Progenitor cell of endocrine pancreas (in vitro differentiated cells): ENCODE measurements at regions not wholly inside any gene's neighbourhood (a gene's known extent, or its start where the extent isn't known, plus 50 kb on each side); places are given as distances from the start of the nearest gene placed in this dataset.

ENCODE experiments used
- DNase-seq: peaks from one replicate; pipeline ENCODE4 v3.0.0; 2021; ENCODE audit warnings: low spot score; ENCODE audit not compliant: unreplicated experiment
- H3K27ac Mint-ChIP-seq: 2 replicates; pipeline ENCODE4 v1.8.0; 2021; ENCODE audit warnings: mild to moderate bottlenecking, moderate library complexity, mixed read lengths
- H3K27me3 Mint-ChIP-seq: 2 replicates; pipeline ENCODE4 v1.8.0; 2021; ENCODE audit warnings: mixed read lengths
- H3K36me3 Mint-ChIP-seq: 2 replicates; pipeline ENCODE4 v1.8.0; 2022; ENCODE audit warnings: mixed read lengths; ENCODE audit not compliant: insufficient read depth
- H3K4me1 Mint-ChIP-seq: 2 replicates; pipeline ENCODE4 v1.8.0; 2021; ENCODE audit warnings: low read depth, mixed read lengths
- H3K4me3 Mint-ChIP-seq: 2 replicates; pipeline ENCODE4 v1.8.0; 2021; ENCODE audit warnings: low read depth, mild to moderate bottlenecking, moderate library complexity, mixed read lengths
- H3K9me3 Mint-ChIP-seq: 2 replicates; pipeline ENCODE4 v1.8.0; 2021; ENCODE audit warnings: low read depth, mixed read lengths
- TF ChIP-seq, protein P1 (sequence below): fragments of 200-600 bp; sonication (generic); IDR thresholded peaks from one replicate; pipeline ENCODE4 v1.5.0; 2021; ENCODE audit warnings: antibody characterized with exemption, mild to moderate bottlenecking; ENCODE audit not compliant: unreplicated experiment

GRCh38 chrX:10926404-10926803, 184.7 kb upstream of the HCCS start:
- peaks cover 1% of the 10 kb centered on the region for H3K36me3 Mint-ChIP-seq
- H3K4me1 Mint-ChIP-seq = no peaks in the 10 kb centered on the region
- H3K27ac Mint-ChIP-seq = no peak overlapping the region
- TF ChIP-seq, protein P1, sequence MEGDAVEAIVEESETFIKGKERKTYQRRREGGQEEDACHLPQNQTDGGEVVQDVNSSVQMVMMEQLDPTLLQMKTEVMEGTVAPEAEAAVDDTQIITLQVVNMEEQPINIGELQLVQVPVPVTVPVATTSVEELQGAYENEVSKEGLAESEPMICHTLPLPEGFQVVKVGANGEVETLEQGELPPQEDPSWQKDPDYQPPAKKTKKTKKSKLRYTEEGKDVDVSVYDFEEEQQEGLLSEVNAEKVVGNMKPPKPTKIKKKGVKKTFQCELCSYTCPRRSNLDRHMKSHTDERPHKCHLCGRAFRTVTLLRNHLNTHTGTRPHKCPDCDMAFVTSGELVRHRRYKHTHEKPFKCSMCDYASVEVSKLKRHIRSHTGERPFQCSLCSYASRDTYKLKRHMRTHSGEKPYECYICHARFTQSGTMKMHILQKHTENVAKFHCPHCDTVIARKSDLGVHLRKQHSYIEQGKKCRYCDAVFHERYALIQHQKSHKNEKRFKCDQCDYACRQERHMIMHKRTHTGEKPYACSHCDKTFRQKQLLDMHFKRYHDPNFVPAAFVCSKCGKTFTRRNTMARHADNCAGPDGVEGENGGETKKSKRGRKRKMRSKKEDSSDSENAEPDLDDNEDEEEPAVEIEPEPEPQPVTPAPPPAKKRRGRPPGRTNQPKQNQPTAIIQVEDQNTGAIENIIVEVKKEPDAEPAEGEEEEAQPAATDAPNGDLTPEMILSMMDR = no peak
- H3K27me3 Mint-ChIP-seq = no peaks in the 10 kb centered on the region
- H3K9me3 Mint-ChIP-seq = peaks cover 40% of the 10 kb centered on the region
- DNase-seq = no peak
- H3K4me3 Mint-ChIP-seq = no peak overlapping the region

DNA sequence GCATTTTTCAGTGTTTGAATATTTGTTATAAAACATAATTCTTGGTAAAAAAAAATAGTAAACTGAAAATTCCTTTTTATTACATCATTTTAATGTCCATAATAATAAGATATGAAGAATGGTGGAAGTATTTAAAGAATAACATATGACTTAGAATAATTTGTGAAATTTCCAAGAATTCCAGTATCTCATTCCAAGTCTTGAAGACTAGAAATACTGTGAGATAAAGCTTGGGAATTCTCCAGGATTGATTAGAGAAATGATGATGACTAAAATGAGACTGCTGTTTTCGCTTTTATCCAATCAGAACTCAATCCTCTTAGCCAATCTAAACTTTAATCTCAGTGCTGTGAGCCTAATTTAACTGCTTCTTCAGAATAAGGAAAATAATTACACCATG, 184.2 kb upstream of the HCCS start:
- H3K27me3 Mint-ChIP-seq = no peaks in the 10 kb centered on the region
- no peak overlapping the region for H3K27ac Mint-ChIP-seq
- no peak for DNase-seq
- peaks cover 36% of the 10 kb centered on the region for H3K9me3 Mint-ChIP-seq
- H3K4me3 Mint-ChIP-seq = no peak overlapping the region
- TF ChIP-seq, protein P1 = no peak
- H3K36me3 Mint-ChIP-seq = peaks cover 1% of the 10 kb centered on the region
- H3K4me1 Mint-ChIP-seq = no peaks in the 10 kb centered on the region

GRCh38 chrX:10929747-10930146, 181.4 kb upstream of the HCCS start:
- Mint-ChIP-seq H3K36me3 (peaks cover under 1% of the 10 kb centered on the region), H3K27ac (no peak overlapping the region), H3K4me3 (no peak overlapping the region), H3K4me1 (no peaks in the 10 kb centered on the region), H3K27me3 (no peaks in the 10 kb centered on the region), H3K9me3 (peaks cover 28% of the 10 kb centered on the region)
- DNase-seq = no peak
- TF ChIP-seq, protein P1 = no peak

DNA sequence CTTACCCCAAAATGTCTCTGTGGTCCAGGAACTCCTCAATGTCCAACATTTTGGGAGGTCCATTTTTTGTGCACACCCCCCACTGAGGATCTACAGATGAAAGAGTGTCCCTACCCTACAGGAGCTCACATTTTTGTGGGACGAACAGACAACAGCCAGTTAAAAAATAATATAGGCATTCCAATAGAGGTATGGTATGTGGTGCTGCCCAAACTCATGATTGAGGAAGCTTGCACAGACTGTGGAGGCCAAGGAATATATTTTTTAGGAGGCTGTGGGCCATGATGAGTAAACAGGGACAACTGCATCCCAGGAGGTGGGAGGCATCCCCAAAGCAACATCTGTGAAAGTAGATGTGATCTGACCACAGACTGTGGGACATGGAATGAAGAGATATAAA, 181.0 kb upstream of the HCCS start:
- Mint-ChIP-seq H3K36me3 (no peaks in the 10 kb centered on the region), H3K9me3 (peaks cover 31% of the 10 kb centered on the region), H3K4me3 (no peak overlapping the region), H3K27ac (no peak overlapping the region), H3K4me1 (no peaks in the 10 kb centered on the region), H3K27me3 (no peaks in the 10 kb centered on the region)
- TF ChIP-seq, protein P1 = no peak
- no peak for DNase-seq

DNA sequence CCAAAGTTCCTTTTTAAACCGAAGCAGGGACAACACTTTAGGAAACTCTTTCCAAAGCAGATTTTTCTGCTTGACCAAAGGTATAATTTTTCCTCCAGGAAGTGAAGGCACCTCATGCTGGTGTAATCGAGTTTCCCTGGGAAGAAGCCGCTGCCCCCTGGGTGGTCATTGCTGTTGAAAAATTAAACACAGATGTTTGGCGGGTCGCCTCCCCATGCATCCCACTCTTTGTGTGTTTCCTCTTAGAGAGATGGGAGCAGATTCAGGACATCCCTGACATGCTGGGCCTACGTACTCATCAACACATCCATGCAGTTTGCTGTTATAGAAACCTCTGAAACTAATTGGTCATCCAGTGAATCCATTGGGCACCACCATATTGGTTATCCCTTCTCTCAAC, 179.2 kb upstream of the HCCS start:
- no peaks in the 10 kb centered on the region for H3K27me3 Mint-ChIP-seq
- no peak for DNase-seq
- H3K4me1 Mint-ChIP-seq = no peaks in the 10 kb centered on the region
- TF ChIP-seq, protein P1 = no peak
- no peaks in the 10 kb centered on the region for H3K36me3 Mint-ChIP-seq
- H3K9me3 Mint-ChIP-seq = peaks cover 29% of the 10 kb centered on the region
- H3K27ac Mint-ChIP-seq = no peak overlapping the region
- no peak overlapping the region for H3K4me3 Mint-ChIP-seq
